Neuronal stem cell (in vitro differentiated cells): ENCODE measurements at regions not wholly inside any gene's neighbourhood (a gene's known extent, or its start where the extent isn't known, plus 50 kb on each side); places are given as distances from the start of the nearest gene placed in this dataset.
"Not testable (repeated sequence)": the region's sequence is repeated elsewhere in the genome, so short reads cannot be mapped to it uniquely, and the experiment has no call there.

Experiments
- DNase-seq: peaks from one replicate; pipeline ENCODE4 v3.0.0-alpha.2; 2013; ENCODE audit warnings: low spot score
- H2AFZ ChIP-seq: one replicate; pipeline ENCODE4 v1.6.1; 2013; ENCODE audit warnings: mild to moderate bottlenecking, low read length, inconsistent platforms
- H2AK5ac ChIP-seq: 2 replicates; pipeline ENCODE4 v1.6.1; 2013; ENCODE audit warnings: low read depth, mild to moderate bottlenecking, inconsistent platforms, low read length, moderate library complexity, mixed read lengths
- H2BK120ac ChIP-seq: 2 replicates; pipeline ENCODE4 v1.6.1; 2013; ENCODE audit warnings: low read depth, mild to moderate bottlenecking, inconsistent platforms, low read length, moderate library complexity, mixed read lengths
- H2BK12ac ChIP-seq: one replicate; pipeline ENCODE4 v1.6.1; 2013; ENCODE audit warnings: low read length, inconsistent platforms
- H2BK15ac ChIP-seq: 2 replicates; pipeline ENCODE4 v1.6.1; 2013; ENCODE audit warnings: mild to moderate bottlenecking, low read length, inconsistent platforms, mixed read lengths
- H2BK5ac ChIP-seq: one replicate; pipeline ENCODE4 v1.6.1; 2013; ENCODE audit warnings: inconsistent platforms, mild to moderate bottlenecking, low read length, moderate library complexity
- H3K14ac ChIP-seq: one replicate; pipeline ENCODE4 v1.6.1; 2013; ENCODE audit warnings: low read length, inconsistent platforms
- H3K18ac ChIP-seq: 2 replicates; pipeline ENCODE4 v1.6.1; 2013; ENCODE audit warnings: low read length, inconsistent platforms
- H3K23ac ChIP-seq: 2 replicates; pipeline ENCODE4 v1.6.1; 2013; ENCODE audit warnings: low read depth, mild to moderate bottlenecking, mixed read lengths, low read length, inconsistent platforms; ENCODE audit not compliant: poor library complexity
- H3K27ac ChIP-seq: replicated peaks from 3 replicates; pipeline ENCODE4 v1.5.1; 2013; ENCODE audit warnings: low read length, inconsistent platforms
- H3K27me3 ChIP-seq, 3 experiments: 2 replicates each; pipeline ENCODE4 v1.6.1; 2013; ENCODE audit warnings: low read length in 3 of 3, mild to moderate bottlenecking in 2 of 3, inconsistent platforms in 1 of 3, low read depth in 1 of 3, mixed read lengths in 1 of 3, moderate library complexity in 1 of 3; ENCODE audit not compliant: control insufficient read depth in 3 of 3, insufficient read depth in 3 of 3
- H3K36me3 ChIP-seq, 2 donors: replicated peaks in 1 of 2; 2 replicates each; pipeline ENCODE4 v1.6.1; 2013; ENCODE audit warnings: low read length in 2 of 2; ENCODE audit not compliant: control insufficient read depth in 2 of 2, insufficient read depth in 2 of 2
- H3K4ac ChIP-seq: 2 replicates; pipeline ENCODE4 v1.6.1; 2013; ENCODE audit warnings: inconsistent platforms, mild to moderate bottlenecking, low read length, moderate library complexity
- H3K4me1 ChIP-seq, 2 donors: 1 replicate in 1 of 2; 2 replicates in 1 of 2; pipeline ENCODE4 v1.6.1; 2013; ENCODE audit warnings: low read length in 2 of 2, low read depth in 1 of 2; ENCODE audit not compliant: control insufficient read depth in 2 of 2, insufficient read depth in 1 of 2
- H3K4me2 ChIP-seq: one replicate; pipeline ENCODE4 v1.6.1; 2013; ENCODE audit warnings: mild to moderate bottlenecking, low read length, inconsistent platforms; ENCODE audit not compliant: insufficient read depth, poor library complexity, severe bottlenecking
- H3K4me3 ChIP-seq, 2 donors: 2 replicates each; pipeline ENCODE4 v1.5.1; 2013; ENCODE audit warnings: low read length in 2 of 2, mild to moderate bottlenecking in 2 of 2, inconsistent platforms in 1 of 2, moderate library complexity in 1 of 2
- H3K79me1 ChIP-seq: one replicate; pipeline ENCODE4 v1.6.1; 2013; ENCODE audit warnings: low read depth, mild to moderate bottlenecking, inconsistent platforms, low read length, moderate library complexity
- H3K9ac ChIP-seq: one replicate; pipeline ENCODE4 v1.6.1; 2013; ENCODE audit warnings: mild to moderate bottlenecking, low read depth, low read length, inconsistent platforms; ENCODE audit not compliant: poor library complexity
- H3K9me3 ChIP-seq, 2 donors: replicated peaks in 1 of 2; 2 replicates each; pipeline versions ENCODE3 to v1.6.1; 2013; ENCODE audit warnings: low read length in 2 of 2, mild to moderate bottlenecking in 2 of 2, inconsistent platforms in 1 of 2, low read depth in 1 of 2, mixed read lengths in 1 of 2, moderate library complexity in 1 of 2; ENCODE audit not compliant: control insufficient read depth in 2 of 2, insufficient read depth in 1 of 2
- H4K8ac ChIP-seq: one replicate; pipeline ENCODE4 v1.6.1; 2013; ENCODE audit warnings: low read depth, mild to moderate bottlenecking, inconsistent platforms, low read length, moderate library complexity
- H4K91ac ChIP-seq: one replicate; pipeline ENCODE4 v1.6.1; 2013; ENCODE audit warnings: low read length, low read depth, mild to moderate bottlenecking, inconsistent platforms; ENCODE audit not compliant: poor library complexity
- WGBS, 2 donors: extraction: QIAGEN DNeasy Blood & Tissue Kit; methylation state at CpG; one replicate each; pipeline ENCODE4 v1.1.7; 2013; ENCODE audit warnings: missing lambda C conversion rate in 2 of 2, mixed read lengths in 1 of 2; ENCODE audit not compliant: insufficient read length in 2 of 2, insufficient replicate concordance in 1 of 2; ENCODE audit errors: extremely low coverage in 2 of 2; 5-methylcytosine and 5-hydroxymethylcytosine counted together

DNA sequence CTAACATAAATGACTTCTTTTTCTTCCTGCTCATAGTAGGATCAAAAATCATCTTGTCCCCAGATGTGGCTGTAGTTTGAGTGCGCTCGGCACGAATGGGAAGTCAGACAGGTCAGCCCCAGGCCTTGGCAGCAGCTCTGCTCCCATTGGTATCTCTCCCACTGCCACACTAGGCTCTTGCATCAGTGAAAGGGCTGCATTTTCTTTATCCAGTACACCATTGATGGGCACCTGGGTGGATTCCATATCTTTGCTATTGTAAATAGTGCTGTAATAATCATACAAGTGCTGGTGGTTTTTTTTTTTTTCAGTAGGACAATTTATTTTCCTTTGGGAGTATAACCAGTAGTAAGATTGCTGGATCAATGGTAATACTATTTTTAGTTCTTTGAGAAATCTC, 865.5 kb downstream of the CCDC85A start:
- Histone ChIP-seq H3K27me3 (no peaks in the 10 kb centered on the region), H2BK15ac (no peak overlapping the region), H2BK120ac (no peak overlapping the region), H3K14ac (no peak overlapping the region), H4K8ac (no peak overlapping the region), H3K4me1 (no peaks in the 10 kb centered on the region), H3K9me3 (no peaks in the 10 kb centered on the region), H3K4me2 (no peak overlapping the region), H3K4ac (no peak overlapping the region), H2BK5ac (no peak overlapping the region), H4K91ac (no peak overlapping the region), H3K9ac (no peak overlapping the region), H2AK5ac (no peak overlapping the region), H3K27ac (no peak overlapping the region), H2AFZ (no peak overlapping the region), H3K18ac (no peak overlapping the region), H3K23ac (no peak overlapping the region), H3K4me3 (no peak overlapping the region), H3K79me1 (no peaks in the 10 kb centered on the region), H3K36me3 (no peaks in the 10 kb centered on the region), H2BK12ac (no peak overlapping the region)
- no CpG with 5 or more reads among the region's 3 CpGs for WGBS, 2 donors
- DNase-seq, result no peak

DNA sequence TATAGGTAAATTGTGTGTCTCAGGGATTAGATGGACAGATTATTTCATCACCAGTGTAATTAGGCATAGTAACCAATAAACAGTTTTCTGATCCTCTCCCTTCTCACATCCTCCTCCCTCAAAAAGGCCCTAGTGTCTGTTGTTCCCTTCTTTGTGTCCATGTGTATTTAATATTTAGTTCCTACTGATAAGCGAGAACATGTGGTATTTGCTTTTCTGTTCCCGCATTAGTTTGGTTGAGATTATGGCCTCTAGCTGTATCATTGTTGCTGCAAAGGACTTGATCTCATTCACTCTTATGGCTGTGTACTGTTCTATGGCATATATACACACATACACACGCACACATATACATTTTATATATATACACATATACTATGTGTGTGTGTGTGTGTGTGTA, 866.2 kb downstream of the CCDC85A start:
- no peak overlapping the region for H2AFZ ChIP-seq
- H3K9ac ChIP-seq, result no peak overlapping the region
- H2BK12ac ChIP-seq, result no peak overlapping the region
- no peaks in the 10 kb centered on the region for H3K27me3 ChIP-seq
- H3K4ac ChIP-seq, result no peak overlapping the region
- no peak overlapping the region for H3K4me2 ChIP-seq
- H3K27ac ChIP-seq, result no peak overlapping the region
- no peak overlapping the region for H3K14ac ChIP-seq
- no peak overlapping the region for H2AK5ac ChIP-seq
- no peaks in the 10 kb centered on the region for H3K4me1 ChIP-seq
- H3K36me3 ChIP-seq, result no peaks in the 10 kb centered on the region
- H3K9me3 ChIP-seq, result no peaks in the 10 kb centered on the region
- H2BK120ac ChIP-seq, result no peak overlapping the region
- H3K18ac ChIP-seq, result no peak overlapping the region
- WGBS, 2 donors, result no CpG with 5 or more reads among the region's 3 CpGs
- no peak overlapping the region for H2BK15ac ChIP-seq
- no peak overlapping the region for H2BK5ac ChIP-seq
- H3K79me1 ChIP-seq, result no peaks in the 10 kb centered on the region
- no peak overlapping the region for H4K8ac ChIP-seq
- no peak for DNase-seq
- no peak overlapping the region for H3K23ac ChIP-seq
- no peak overlapping the region for H4K91ac ChIP-seq
- H3K4me3 ChIP-seq, result no peak overlapping the region

DNA sequence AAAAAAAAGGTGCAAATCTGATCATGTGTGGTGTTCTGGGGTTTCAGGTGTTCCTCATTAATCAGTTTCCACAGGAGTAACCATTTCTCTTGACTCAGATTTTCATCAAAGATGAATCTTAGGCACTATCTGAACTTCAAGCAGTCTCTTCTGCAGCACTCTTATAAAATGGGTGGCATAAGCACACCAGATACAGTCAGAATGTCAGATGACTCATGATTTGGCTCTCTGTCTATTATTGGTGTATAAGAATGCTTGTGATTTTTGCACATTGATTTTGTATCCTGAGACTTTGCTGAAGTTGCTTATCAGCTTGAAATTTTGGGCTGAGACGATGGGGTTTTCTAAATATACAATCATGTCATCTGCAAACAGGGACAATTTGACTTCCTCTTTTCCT, 882.5 kb downstream of the CCDC85A start:
- H2AFZ ChIP-seq, H3K9ac ChIP-seq, H3K4me2 ChIP-seq, H4K91ac ChIP-seq, H3K4me1 ChIP-seq, H3K4me3 ChIP-seq, H3K18ac ChIP-seq, H3K27me3 ChIP-seq, H3K9me3 ChIP-seq, H3K27ac ChIP-seq, H3K14ac ChIP-seq, H2BK15ac ChIP-seq, H2BK5ac ChIP-seq, H3K23ac ChIP-seq, H4K8ac ChIP-seq, H3K4ac ChIP-seq, H3K79me1 ChIP-seq, DNase-seq, H3K36me3 ChIP-seq, H2BK120ac ChIP-seq, H2AK5ac ChIP-seq, H2BK12ac ChIP-seq: not testable (repeated sequence)
- WGBS, 2 donors, result no CpG with 5 or more reads among the region's 1 CpG

DNA sequence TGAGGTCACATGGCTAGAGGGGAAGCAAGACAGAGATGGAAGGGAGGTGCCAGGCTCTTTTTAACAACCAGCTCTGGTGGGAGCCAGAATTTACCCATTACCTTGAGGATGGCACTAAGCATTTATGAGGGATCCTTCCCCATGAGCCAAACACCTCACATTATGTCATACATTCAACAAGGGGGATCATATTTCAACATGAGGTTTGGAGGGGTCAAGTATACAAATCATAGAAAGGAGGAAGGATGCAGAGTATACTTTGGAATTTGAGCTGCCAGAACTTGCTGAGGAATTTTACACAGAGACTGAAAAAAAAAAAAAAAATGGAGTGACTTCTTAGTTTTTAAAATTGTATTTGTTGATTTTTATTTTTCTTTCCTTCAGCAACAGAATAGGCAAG, 891.4 kb downstream of the CCDC85A start:
- no peak overlapping the region for H2BK12ac ChIP-seq
- H2AK5ac ChIP-seq, result no peak overlapping the region
- H3K27ac ChIP-seq, result no peak overlapping the region
- no peak overlapping the region for H2BK15ac ChIP-seq
- H2BK120ac ChIP-seq, result no peak overlapping the region
- H3K14ac ChIP-seq, result no peak overlapping the region
- H3K23ac ChIP-seq, result no peak overlapping the region
- no peak overlapping the region for H3K4ac ChIP-seq
- no peak overlapping the region for H3K4me2 ChIP-seq
- no peak for DNase-seq
- H3K4me3 ChIP-seq, result no peak overlapping the region
- no peak overlapping the region for H3K18ac ChIP-seq
- H3K79me1 ChIP-seq, result no peaks in the 10 kb centered on the region
- no peak overlapping the region for H4K91ac ChIP-seq
- H3K36me3 ChIP-seq, result no peaks in the 10 kb centered on the region
- H3K9me3 ChIP-seq, result no peaks in the 10 kb centered on the region
- H4K8ac ChIP-seq, result no peak overlapping the region
- no peak overlapping the region for H3K9ac ChIP-seq
- H2BK5ac ChIP-seq, result no peak overlapping the region
- no peaks in the 10 kb centered on the region for H3K4me1 ChIP-seq
- no peak overlapping the region for H2AFZ ChIP-seq
- no peaks in the 10 kb centered on the region for H3K27me3 ChIP-seq
